Stimulated activated CD8-positive, alpha-beta memory T cell treated with anti-CD3 and anti-CD28 coated beads, Interleukin-7, amount 100 ng/mL, for 4 hours (primary cell): ENCODE measurements at regions not wholly inside any gene's neighbourhood (a gene's known extent, or its start where the extent isn't known, plus 50 kb on each side); places are given as distances from the start of the nearest gene placed in this dataset.

Experiments used
- DNase-seq, 2 donors: peaks; one replicate each; pipeline ENCODE4 v3.0.0-alpha.2; 2020; ENCODE audit warnings: low read depth in 2 of 2

GRCh38 chr13:103284466-103284865 is 218.2 kb upstream of the SLC10A2 start:
- DNase-seq, result no peak

DNA sequence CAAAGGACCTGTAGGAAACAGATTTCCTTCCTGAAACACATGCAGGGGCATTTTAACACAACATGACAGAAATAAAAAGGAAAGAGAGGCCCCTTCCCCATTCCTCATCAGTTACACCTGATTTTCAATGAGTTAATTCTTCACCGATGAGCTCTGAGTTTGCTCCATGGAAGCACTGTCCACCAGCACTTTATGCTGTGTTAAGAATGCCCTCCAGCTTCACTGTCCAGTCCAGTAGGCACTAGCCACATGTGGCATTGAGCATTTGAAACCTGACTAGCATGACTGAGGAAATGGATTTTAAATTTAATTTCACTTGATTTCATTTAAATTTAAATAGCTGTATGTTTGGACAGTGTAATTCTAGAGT is 217.2 kb upstream of the SLC10A2 start:
- DNase-seq, result no peak

GRCh38 chr13:103282571-103283450 is 216.6 kb upstream of the SLC10A2 start:
- no peak for DNase-seq

DNA sequence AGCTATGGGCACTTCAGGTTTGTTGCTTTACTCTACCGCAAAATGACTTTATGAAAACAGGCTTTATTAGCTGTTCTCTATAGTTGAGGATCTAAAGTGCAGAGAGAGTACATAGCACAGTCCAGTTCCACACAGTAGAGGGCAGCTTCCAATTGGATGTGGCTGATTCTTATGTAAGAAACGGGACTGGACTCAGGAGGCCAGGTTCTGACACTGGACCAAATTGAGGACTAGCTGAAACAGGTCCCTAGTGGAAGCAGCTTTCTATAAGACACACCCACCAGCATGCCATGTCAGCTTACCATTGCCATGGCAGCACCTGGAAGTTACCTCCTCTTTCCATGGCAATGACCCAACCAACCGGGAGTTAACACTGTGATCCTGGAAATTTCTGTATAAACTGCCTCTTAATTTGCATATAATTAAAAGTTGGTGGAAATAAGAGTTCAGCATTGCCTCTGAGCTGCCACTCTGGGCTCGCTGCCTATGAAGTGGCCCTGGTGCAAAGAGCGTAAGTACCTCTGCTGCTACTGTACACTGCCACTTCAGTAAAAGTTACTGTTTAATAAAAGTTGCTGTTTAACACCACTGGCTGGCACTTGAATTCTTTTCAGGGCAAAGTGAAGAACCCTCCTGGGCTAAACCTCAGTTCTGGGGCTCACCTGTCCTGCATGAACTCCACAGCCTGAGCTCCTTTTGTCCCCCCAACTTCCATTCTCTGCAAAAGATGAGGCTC is 211.9 kb upstream of the SLC10A2 start:
- no peak for DNase-seq

GRCh38 chr13:103276775-103277498 is 210.7 kb upstream of the SLC10A2 start:
- no peak for DNase-seq

DNA sequence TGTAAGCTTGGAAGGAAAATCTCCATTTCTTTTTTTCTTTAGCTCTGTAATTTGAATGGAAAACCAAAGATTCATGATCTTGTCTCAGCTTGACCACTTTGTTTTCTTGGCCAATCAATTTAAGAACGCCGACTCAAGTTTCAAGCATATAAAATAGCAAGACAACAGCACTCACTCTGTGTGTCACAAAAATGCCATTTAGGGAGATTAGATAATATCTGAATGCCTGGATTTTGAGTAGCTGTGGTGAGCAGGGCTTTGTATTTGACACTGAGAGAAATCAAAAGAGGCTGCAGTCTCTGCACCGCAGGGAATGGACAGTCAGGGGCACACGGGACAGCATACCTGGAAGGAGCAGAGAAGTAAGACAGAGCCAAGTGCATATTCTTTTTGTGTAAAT is 209.5 kb upstream of the SLC10A2 start:
- no peak for DNase-seq

GRCh38 chr13:103275081-103275480 is 208.9 kb upstream of the SLC10A2 start:
- no peak for DNase-seq

GRCh38 chr13:103273825-103274224 is 207.6 kb upstream of the SLC10A2 start:
- no peak for DNase-seq

DNA sequence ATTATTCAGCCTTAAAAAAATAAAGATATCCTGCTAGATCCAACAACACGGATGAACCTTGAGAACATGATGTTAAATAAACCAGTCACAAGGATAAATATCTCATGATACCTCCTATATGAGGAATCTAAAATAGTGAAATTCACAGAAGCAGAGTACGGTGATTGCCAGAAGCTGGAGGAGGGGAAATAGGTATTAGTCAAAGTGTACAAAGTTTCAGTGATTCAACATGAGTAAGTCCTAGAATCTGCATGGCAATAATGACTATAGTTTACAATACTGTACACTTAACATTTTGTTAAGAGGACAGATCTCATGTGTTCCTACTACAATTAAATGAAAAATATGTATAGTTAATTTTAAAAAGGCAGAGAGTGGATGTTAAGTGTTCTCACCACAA is 206.6 kb upstream of the SLC10A2 start:
- DNase-seq, result no peak

DNA sequence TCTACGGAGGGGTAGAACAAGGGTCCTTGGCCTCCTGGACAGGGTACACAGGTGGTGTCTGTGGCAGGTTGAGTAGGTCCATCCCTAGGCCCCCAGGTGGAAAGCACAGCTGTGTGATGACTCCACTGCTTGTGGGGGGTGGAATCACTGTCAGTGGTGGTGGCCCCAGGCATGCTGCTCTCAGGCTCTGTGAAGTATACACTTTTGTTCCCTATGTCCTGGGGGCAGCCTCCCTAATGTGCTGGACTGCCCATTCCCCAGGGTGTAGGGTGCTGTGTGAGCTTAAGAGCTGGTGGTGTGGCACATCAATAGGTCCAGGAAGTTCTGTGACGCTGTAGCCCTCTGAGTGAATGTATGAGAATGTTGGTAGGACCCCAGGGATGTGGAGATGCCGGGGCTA is 197.2 kb upstream of the SLC10A2 start:
- DNase-seq, result no peak

DNA sequence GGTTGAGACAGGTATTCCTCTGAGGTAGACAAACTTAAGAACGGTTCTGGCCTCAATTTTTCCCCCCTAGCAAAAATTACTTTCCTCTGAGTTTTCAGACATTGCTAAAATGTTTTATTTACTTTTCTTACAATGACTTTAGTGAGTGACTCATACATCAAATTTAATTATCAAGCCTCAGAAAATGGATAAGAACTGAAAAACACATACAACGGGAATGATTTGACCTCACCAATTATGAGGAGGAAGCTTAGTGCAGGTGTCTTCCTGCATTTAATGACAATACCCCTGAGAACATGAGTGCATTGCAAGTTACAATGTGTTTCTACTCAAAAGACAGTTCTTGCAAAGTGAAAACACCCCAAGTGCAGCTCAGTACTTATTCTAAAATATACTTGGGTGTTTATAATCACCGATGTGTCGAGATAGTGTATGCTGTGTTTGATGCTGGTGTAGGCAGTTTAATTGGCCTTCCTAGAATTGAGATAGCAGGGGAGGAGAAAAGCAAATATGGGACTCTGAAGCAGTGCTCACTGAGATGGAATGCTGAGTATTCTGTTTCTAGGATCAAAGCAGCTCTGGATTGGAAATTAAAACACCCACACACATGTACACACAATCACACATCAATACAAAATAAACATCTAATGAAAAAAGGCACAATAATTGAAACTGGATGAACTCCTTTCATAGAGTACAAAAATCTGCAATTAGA is 189.5 kb upstream of the SLC10A2 start:
- DNase-seq, result no peak

DNA sequence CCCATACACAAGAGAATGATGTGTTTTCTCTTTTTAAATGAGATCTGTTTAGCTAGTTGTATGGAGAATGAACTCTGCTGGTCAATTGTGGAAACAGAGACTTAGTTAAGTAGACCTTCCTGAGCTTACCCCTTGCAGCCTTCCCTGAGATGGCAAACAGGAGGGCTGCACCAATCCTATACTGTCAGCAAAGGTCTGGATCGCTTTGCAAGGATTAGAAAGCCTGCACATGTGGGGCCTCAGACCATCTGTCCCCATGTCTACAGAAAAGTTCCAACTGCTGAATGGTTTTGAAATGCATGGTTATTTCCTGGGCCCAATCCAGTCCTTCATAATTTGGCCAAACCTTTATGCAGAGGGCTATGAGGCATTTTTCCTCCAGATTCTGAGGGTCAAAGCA is 183.9 kb upstream of the SLC10A2 start:
- no peak for DNase-seq

DNA sequence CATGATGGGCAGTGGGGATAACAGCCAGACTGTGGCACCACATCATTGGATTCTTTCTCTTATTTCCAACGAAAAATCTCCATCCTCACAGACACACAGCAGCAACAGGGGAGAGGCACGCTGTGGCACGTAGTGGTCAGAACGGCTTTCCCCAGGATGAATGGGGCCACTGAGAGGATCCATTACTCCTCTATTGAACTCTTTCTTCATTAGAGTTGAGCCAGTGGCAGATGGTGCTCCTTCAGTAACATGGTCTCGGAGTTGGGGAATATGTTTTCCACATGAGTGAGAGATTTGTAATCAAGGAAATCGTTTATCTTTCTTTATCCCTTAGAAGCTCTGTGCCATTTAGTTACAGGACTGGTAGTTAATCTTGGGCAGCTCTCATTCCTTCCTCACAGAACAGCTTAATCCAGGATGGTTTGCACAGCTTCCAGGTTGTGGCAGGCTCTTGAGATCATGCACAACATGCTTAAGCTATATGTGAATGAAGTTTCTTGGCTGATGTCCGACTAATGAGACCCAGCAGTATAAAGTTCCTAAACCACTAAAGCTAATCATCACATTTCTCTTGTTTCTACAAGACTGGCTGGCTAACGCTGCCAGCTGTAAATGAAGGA is 180.5 kb upstream of the SLC10A2 start:
- no peak for DNase-seq

GRCh38 chr13:103243495-103243894 is 177.3 kb upstream of the SLC10A2 start:
- DNase-seq, result no peak

DNA sequence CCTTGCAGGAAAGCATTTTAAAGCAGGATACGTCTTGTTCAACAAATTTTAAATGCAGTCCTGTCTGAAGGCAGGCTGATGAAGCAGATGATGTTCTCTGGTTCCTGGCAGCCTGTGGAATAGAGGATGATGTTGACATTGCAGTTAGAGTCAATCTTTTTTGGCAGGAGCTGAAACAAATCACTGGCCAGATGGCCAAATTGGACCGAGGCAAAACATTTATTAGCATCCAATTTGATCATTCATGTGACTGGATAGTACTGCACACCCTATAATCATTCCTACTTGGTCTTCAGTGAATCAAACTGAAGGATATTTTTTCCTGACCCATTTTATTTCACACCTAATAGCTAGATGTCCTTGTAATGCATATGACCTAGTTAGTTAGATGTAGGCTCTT is 172.2 kb upstream of the SLC10A2 start:
- DNase-seq, result no peak

DNA sequence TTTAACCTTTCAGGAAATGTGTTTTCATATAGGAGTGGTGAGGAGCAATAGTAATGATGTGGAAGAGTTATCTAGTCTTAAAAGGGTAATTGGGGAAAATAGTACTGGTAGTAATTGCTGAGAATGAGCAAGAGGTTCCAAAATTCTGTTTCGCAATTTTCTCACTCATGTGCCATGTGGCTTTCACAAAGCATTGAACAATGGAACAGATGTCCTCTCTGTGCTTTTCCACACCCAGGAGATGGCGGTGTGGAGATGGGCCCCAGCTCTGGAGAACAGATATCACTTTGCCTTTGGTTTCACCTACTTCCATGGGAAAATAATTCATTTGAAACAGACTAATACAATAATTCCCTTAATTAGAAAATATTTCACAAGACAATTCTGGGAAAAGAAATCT is 170.0 kb upstream of the SLC10A2 start:
- DNase-seq, result no peak

- no peak for DNase-seq
Measured at GRCh38 chr13:103229674-103230073, 163.5 kb upstream of the SLC10A2 start.

DNA sequence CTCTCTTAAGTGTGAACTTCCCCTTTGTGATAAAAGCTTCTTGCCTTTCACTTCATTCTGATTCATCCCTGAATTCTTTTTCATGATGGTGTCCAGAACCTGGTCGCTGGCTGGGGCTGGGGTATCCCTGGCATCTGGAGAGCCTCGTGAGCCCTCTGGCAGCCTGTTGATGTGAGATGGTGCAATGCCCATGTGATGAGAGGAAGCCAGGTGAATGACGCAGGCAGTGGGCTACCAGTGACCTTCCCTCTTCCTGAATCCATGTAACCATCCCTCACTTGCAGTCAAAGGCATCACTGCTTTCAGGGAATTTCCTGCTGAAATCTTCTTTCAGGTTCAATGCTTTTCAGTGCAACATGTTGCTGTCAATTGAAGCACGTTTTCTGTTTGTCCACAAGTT is 158.6 kb upstream of the SLC10A2 start:
- DNase-seq, result no peak

DNA sequence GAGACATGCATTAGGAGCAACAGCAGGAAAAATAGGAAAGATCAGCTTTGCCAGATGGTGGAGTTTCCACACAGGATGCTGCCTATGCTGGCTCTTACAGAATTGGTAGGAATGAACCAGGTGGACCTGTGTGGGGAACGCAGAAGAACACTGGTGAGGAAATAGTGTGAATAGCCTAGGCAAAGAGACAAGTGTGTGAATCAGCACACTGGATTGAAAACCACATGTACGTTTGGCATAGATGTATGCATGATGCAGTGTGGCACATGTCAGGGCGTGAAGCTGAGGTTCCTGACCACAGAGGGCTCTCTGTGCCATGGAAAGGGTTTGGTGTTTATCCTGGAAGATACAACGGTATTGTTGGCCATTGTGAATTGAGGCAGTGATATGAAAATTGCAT is 156.5 kb upstream of the SLC10A2 start:
- no peak for DNase-seq

- DNase-seq, result no peak
Measured at GRCh38 chr13:103218253-103218652, 152.0 kb upstream of the SLC10A2 start.

GRCh38 chr13:103213152-103213551 is 146.9 kb upstream of the SLC10A2 start:
- DNase-seq, result no peak

- no peak for DNase-seq
Measured at GRCh38 chr13:103210348-103210747, 144.1 kb upstream of the SLC10A2 start.
